ENCODE measurements at regions not wholly inside any gene's neighbourhood (a gene's known extent, or its start where the extent isn't known, plus 50 kb on each side); places are given as distances from the start of the nearest gene placed in this dataset.

DNA sequence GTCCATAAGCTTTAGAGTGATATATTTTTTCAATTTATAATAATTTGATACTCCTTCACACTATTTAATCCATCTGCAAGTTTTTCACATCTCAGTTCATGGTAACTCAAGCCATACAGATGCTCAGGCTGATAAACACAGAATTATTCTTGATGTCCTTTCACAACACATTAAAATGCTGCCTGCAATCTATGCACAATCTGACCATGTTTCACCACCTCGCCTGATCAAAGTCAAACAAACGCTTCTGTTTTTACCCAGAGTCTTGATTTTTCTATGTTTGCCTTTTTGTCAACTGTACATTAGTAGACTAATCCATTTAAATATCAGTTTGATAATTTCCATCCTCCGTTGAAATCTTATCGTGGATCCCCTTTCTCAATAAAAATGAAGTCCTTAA, 833.8 kb upstream of the KCND2 start:
- TF ChIP-seq REST (IDR thresholded peaks at IDR 0.05) = no peak
- no peak for TF ChIP-seq JUNB (IDR thresholded peaks at IDR 0.05)
- TF ChIP-seq, protein P1, sequence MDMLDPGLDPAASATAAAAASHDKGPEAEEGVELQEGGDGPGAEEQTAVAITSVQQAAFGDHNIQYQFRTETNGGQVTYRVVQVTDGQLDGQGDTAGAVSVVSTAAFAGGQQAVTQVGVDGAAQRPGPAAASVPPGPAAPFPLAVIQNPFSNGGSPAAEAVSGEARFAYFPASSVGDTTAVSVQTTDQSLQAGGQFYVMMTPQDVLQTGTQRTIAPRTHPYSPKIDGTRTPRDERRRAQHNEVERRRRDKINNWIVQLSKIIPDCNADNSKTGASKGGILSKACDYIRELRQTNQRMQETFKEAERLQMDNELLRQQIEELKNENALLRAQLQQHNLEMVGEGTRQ (IDR thresholded peaks at IDR 0.05) = no peak
- no peak for TF ChIP-seq NPAS2 (CRISPR knock-in tag; IDR thresholded peaks at IDR 0.05; ENCODE audit: borderline replicate concordance)
- TF ChIP-seq POLR2A (IDR thresholded peaks at IDR 0.05; ENCODE audit: low read length) = no peak
- no peak for TF ChIP-seq HDAC2 (IDR thresholded peaks at IDR 0.05)
